ENCODE measurements at regions not wholly inside any gene's neighbourhood (a gene's known extent, or its start where the extent isn't known, plus 50 kb on each side); places are given as distances from the start of the nearest gene placed in this dataset.

DNA sequence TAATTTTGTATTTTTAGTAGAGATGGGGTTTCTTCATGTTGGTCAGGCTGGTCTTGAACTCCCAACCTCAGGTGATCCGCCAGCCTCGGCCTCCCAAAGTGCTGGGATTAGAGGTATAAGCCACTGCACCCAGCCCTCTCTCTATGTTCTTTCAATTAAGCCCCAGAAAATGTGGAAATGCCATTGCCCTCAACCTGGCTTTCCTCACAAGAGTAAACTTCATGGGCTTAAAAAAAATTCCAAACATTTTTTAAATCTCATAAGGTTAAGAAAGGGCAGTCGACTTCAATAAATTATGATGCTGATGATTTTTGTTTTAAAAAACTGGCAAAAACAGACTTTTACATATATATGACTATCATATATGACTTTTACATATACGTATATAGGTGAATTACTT is 107.6 kb downstream of the TES start:
- H3K4me3 Mint-ChIP-seq, result no peak overlapping the region

DNA sequence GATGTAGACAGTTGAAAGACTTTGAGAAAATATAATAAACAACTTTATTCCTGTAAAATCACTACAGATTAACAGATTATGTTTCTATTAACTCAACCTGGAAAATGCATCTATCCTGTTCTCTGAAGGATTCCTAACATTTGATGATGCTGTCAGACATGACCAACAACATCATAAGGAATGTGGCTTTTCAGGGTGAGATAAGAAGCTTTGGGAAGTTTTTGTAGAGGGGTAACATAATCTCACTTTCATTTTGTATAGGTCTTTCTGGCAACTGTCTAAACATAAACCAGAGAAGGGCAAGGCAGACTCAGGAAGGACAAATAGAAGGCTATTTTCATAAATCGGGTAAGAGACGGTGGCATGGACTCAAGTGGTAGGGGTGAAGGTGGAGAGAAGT is 112.2 kb downstream of the TES start:
- Mint-ChIP-seq H3K27ac (no peak overlapping the region), H3K9me3 (no peaks in the 10 kb centered on the region), H3K4me1 (peaks cover 2 to 6% (median 4%) of the 10 kb centered on the region in 3 donors), H3K27me3 (peaks cover 5 to 12% of the 10 kb centered on the region in 2 donors), H3K36me3 (no peaks in the 10 kb centered on the region), H3K4me3 (no peak overlapping the region)
- no peak overlapping the region for H3K4me3 ChIP-seq (ENCODE audit: control insufficient read depth in 1 of 2, extremely low read depth in 1 of 2, low read length in 1 of 2)
- DNase-seq (no peak), ATAC-seq (replicated peaks in 1 of 4) (no peak)
- 87% methylated on average over 2 of the region's 2 CpGs for WGBS (ENCODE audit: insufficient coverage)
- H3K36me3 ChIP-seq (ENCODE audit: control insufficient read depth in 2 of 2, extremely low read depth in 1 of 2, insufficient read depth in 1 of 2, low read length in 1 of 2), result no peaks in the 10 kb centered on the region
- CTCF ChIA-PET, result interaction anchor here in 1 of 2 donors (0.8 kb wide), 1 partner anchor 11 kb away, joined by 3 read pairs; no protein-coding TSS in a partner anchor
- no peaks in the 10 kb centered on the region for H3K9me3 ChIP-seq
- no peak overlapping the region for H3K27ac ChIP-seq (ENCODE audit: low read length)
- POLR2A ChIA-PET, result no interaction called here
- no peaks in the 10 kb centered on the region for H3K27me3 ChIP-seq (replicated peaks in 1 of 2; ENCODE audit: control insufficient read depth in 2 of 2, extremely low read depth in 1 of 2, insufficient read depth in 2 of 2, low read length in 1 of 2)
- no peaks in the 10 kb centered on the region for H3K4me1 ChIP-seq (ENCODE audit: control insufficient read depth in 1 of 2, extremely low read depth in 1 of 2, insufficient read depth in 2 of 2, low read length in 2 of 2)

More for the DNA sequence above, 107.6 kb downstream of the TES start:
- Histone ChIP-seq H3K4me1 (ENCODE audit: control insufficient read depth in 1 of 2, extremely low read depth in 1 of 2, insufficient read depth in 2 of 2, low read length in 2 of 2) (no peaks in the 10 kb centered on the region), H3K4me3 (ENCODE audit: control insufficient read depth in 1 of 2, extremely low read depth in 1 of 2, low read length in 1 of 2) (no peak overlapping the region), H3K27me3 (replicated peaks in 1 of 2; ENCODE audit: control insufficient read depth in 2 of 2, extremely low read depth in 1 of 2, insufficient read depth in 2 of 2, low read length in 1 of 2) (peaks cover 0 to 4% of the 10 kb centered on the region in 2 experiments), H3K27ac (ENCODE audit: low read length) (no peak overlapping the region), H3K9me3 (no peaks in the 10 kb centered on the region), H3K36me3 (ENCODE audit: control insufficient read depth in 2 of 2, extremely low read depth in 1 of 2, insufficient read depth in 1 of 2, low read length in 1 of 2) (no peaks in the 10 kb centered on the region)
- no peak for DNase-seq
- Mint-ChIP-seq H3K9me3 (no peaks in the 10 kb centered on the region), H3K4me1 (peaks cover 0 to 6% (median 0%) of the 10 kb centered on the region in 3 donors), H3K27ac (no peak overlapping the region), H3K27me3 (peaks cover 13 to 23% of the 10 kb centered on the region in 2 donors), H3K36me3 (no peaks in the 10 kb centered on the region)
- CTCF ChIA-PET, result no interaction called here
- POLR2A ChIA-PET, result no interaction called here
- no peak for ATAC-seq (replicated peaks in 1 of 4)
- WGBS (ENCODE audit: insufficient coverage), result 100% methylated on average over 1 of the region's 4 CpGs

DNA sequence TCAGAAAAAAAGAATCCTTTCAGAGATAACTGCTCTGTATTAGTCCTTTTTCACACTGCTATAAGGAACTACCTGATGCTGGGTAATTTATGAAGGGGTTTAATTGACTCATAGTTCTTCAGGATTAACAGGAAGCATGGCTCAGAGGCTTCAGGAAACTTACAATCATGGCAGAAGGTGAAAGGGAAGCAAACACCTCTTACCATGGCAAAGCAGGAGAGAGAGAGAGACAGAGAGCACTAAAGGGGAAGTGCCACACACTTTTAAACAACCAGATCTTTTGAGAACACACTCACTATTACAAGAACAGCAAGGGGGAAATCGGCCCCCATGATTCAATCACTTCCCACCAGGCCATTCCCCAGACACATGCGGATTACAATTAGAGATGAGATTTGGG is 114.2 kb downstream of the TES start:
- no peak overlapping the region for H3K27ac Mint-ChIP-seq
- POLR2A ChIA-PET, result no interaction called here
- H3K4me3 ChIP-seq (ENCODE audit: control insufficient read depth in 1 of 2, extremely low read depth in 1 of 2, low read length in 1 of 2), result no peak overlapping the region
- H3K27me3 Mint-ChIP-seq, result peaks cover 2 to 9% of the 10 kb centered on the region in 2 donors
- H3K4me1 Mint-ChIP-seq, result peaks cover 2 to 6% (median 4%) of the 10 kb centered on the region in 3 donors
- H3K9me3 ChIP-seq, result no peaks in the 10 kb centered on the region
- no peaks in the 10 kb centered on the region for H3K36me3 Mint-ChIP-seq
- no peaks in the 10 kb centered on the region for H3K9me3 Mint-ChIP-seq
- no peak overlapping the region for H3K27ac ChIP-seq (ENCODE audit: low read length)
- H3K4me3 Mint-ChIP-seq, result no peak overlapping the region
- H3K4me1 ChIP-seq (ENCODE audit: control insufficient read depth in 1 of 2, extremely low read depth in 1 of 2, insufficient read depth in 2 of 2, low read length in 2 of 2), result no peaks in the 10 kb centered on the region
- CTCF ChIA-PET, result no interaction called here
- WGBS (ENCODE audit: insufficient coverage), result no CpG with 5 or more reads among the region's 2 CpGs
- DNase-seq, result no peak
- no peaks in the 10 kb centered on the region for H3K27me3 ChIP-seq (replicated peaks in 1 of 2; ENCODE audit: control insufficient read depth in 2 of 2, extremely low read depth in 1 of 2, insufficient read depth in 2 of 2, low read length in 1 of 2)
- no peak for ATAC-seq (replicated peaks in 1 of 4)
- no peaks in the 10 kb centered on the region for H3K36me3 ChIP-seq (ENCODE audit: control insufficient read depth in 2 of 2, extremely low read depth in 1 of 2, insufficient read depth in 1 of 2, low read length in 1 of 2)

DNA sequence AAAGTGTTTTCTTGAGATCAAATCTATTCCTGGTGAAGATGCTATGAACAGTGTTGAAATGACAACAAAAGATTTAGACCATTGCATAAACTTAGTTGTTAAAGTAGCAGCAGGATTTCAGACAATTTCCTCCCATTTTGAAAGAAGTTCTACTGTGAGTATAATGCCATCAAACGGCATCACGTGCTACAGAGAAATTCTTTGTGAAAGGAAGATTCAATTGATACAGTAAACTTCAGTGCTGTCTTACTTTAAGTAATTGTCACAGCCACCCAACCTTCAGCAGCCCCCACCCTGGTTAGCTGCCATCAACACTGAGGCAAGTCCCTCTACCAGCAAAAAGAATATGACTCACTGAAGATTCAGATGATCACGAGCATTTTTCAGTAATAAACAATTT is 115.2 kb downstream of the TES start:
- Histone ChIP-seq H3K27me3 (replicated peaks in 1 of 2; ENCODE audit: control insufficient read depth in 2 of 2, extremely low read depth in 1 of 2, insufficient read depth in 2 of 2, low read length in 1 of 2) (no peaks in the 10 kb centered on the region), H3K27ac (ENCODE audit: low read length) (no peak overlapping the region), H3K4me1 (ENCODE audit: control insufficient read depth in 1 of 2, extremely low read depth in 1 of 2, insufficient read depth in 2 of 2, low read length in 2 of 2) (no peaks in the 10 kb centered on the region), H3K36me3 (ENCODE audit: control insufficient read depth in 2 of 2, extremely low read depth in 1 of 2, insufficient read depth in 1 of 2, low read length in 1 of 2) (no peaks in the 10 kb centered on the region), H3K9me3 (no peaks in the 10 kb centered on the region), H3K4me3 (ENCODE audit: control insufficient read depth in 1 of 2, extremely low read depth in 1 of 2, low read length in 1 of 2) (no peak overlapping the region)
- no peaks in the 10 kb centered on the region for H3K36me3 Mint-ChIP-seq
- ChIA-PET POLR2A (no interaction called here), CTCF (no interaction called here)
- H3K27me3 Mint-ChIP-seq, result peaks cover 0 to 9% of the 10 kb centered on the region in 2 donors
- DNase-seq, result no peak
- no peak for ATAC-seq (replicated peaks in 1 of 4)
- WGBS (ENCODE audit: insufficient coverage), result no CpG with 5 or more reads among the region's 3 CpGs
- H3K4me1 Mint-ChIP-seq, result peaks cover 2 to 6% (median 4%) of the 10 kb centered on the region in 3 donors
- no peaks in the 10 kb centered on the region for H3K9me3 Mint-ChIP-seq
- H3K4me3 Mint-ChIP-seq, result no peak overlapping the region
- H3K27ac Mint-ChIP-seq, result no peak overlapping the region

DNA sequence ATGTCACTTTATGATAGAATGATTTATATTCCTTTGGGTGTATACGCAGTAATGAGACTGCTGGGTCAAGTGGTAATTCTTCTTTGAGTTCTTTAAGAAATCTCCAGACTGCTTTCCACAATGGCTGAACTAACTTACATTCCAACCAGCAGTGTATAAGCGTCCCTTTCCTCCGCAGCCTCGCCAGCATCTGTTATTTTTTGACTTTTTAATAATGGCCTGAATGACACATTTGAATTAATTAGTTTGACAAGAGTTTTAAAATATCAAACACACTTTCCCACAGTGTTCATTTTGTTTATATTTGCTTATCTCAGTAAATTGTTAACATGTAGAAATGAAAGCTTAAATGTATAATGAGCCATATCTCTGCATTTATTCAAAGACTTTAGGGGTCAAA is 116.8 kb downstream of the TES start:
- Histone ChIP-seq H3K27ac (ENCODE audit: low read length) (no peak overlapping the region), H3K27me3 (replicated peaks in 1 of 2; ENCODE audit: control insufficient read depth in 2 of 2, extremely low read depth in 1 of 2, insufficient read depth in 2 of 2, low read length in 1 of 2) (no peaks in the 10 kb centered on the region), H3K4me3 (ENCODE audit: control insufficient read depth in 1 of 2, extremely low read depth in 1 of 2, low read length in 1 of 2) (no peak overlapping the region), H3K36me3 (ENCODE audit: control insufficient read depth in 2 of 2, extremely low read depth in 1 of 2, insufficient read depth in 1 of 2, low read length in 1 of 2) (no peaks in the 10 kb centered on the region), H3K9me3 (no peaks in the 10 kb centered on the region), H3K4me1 (ENCODE audit: control insufficient read depth in 1 of 2, extremely low read depth in 1 of 2, insufficient read depth in 2 of 2, low read length in 2 of 2) (no peaks in the 10 kb centered on the region)
- no CpG with 5 or more reads among the region's 4 CpGs for WGBS (ENCODE audit: insufficient coverage)
- peaks cover 2 to 9% of the 10 kb centered on the region in 2 donors for H3K27me3 Mint-ChIP-seq
- H3K4me3 Mint-ChIP-seq, result no peak overlapping the region
- ATAC-seq (replicated peaks in 1 of 4) (no peak), DNase-seq (no peak)
- ChIA-PET POLR2A (no interaction called here), CTCF (no interaction called here)
- peaks cover 2 to 6% (median 4%) of the 10 kb centered on the region in 3 donors for H3K4me1 Mint-ChIP-seq
- no peaks in the 10 kb centered on the region for H3K9me3 Mint-ChIP-seq
- H3K27ac Mint-ChIP-seq, result no peak overlapping the region
- no peaks in the 10 kb centered on the region for H3K36me3 Mint-ChIP-seq

DNA sequence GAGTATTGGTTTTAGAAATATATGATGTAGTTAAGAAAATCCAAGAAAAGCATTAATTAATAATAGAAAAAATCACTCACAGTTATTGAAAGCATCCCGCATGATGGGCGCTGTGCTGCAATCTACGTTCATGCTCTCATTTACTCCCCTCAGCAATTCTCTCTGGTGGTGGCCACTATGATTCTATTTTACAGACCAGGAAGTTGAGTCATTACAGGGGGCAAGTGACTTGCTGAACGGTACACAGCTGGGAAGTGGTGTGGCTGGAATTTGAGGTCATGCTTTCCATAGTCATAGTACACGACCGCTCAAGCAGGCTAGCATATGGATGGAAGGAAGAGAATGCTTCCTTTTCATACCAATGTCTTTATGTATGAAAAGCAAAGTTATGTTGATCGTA is 117.4 kb downstream of the TES start:
- H3K4me1 Mint-ChIP-seq, result peaks cover 2 to 4% (median 2%) of the 10 kb centered on the region in 3 donors
- no peaks in the 10 kb centered on the region for H3K9me3 Mint-ChIP-seq
- no peaks in the 10 kb centered on the region for H3K9me3 ChIP-seq
- POLR2A ChIA-PET, result no interaction called here
- no peaks in the 10 kb centered on the region for H3K36me3 ChIP-seq (ENCODE audit: control insufficient read depth in 2 of 2, extremely low read depth in 1 of 2, insufficient read depth in 1 of 2, low read length in 1 of 2)
- WGBS (ENCODE audit: insufficient coverage), result no CpG with 5 or more reads among the region's 7 CpGs
- no peak overlapping the region for H3K4me3 Mint-ChIP-seq
- H3K27me3 ChIP-seq (replicated peaks in 1 of 2; ENCODE audit: control insufficient read depth in 2 of 2, extremely low read depth in 1 of 2, insufficient read depth in 2 of 2, low read length in 1 of 2), result no peaks in the 10 kb centered on the region
- no peaks in the 10 kb centered on the region for H3K4me1 ChIP-seq (ENCODE audit: control insufficient read depth in 1 of 2, extremely low read depth in 1 of 2, insufficient read depth in 2 of 2, low read length in 2 of 2)
- H3K27me3 Mint-ChIP-seq, result peaks cover 2 to 9% of the 10 kb centered on the region in 2 donors
- CTCF ChIA-PET, result no interaction called here
- no peak overlapping the region for H3K27ac Mint-ChIP-seq
- no peaks in the 10 kb centered on the region for H3K36me3 Mint-ChIP-seq
- ATAC-seq (replicated peaks in 1 of 4) (no peak), DNase-seq (no peak)
- no peak overlapping the region for H3K4me3 ChIP-seq (ENCODE audit: control insufficient read depth in 1 of 2, extremely low read depth in 1 of 2, low read length in 1 of 2)
- no peak overlapping the region for H3K27ac ChIP-seq (ENCODE audit: low read length)

DNA sequence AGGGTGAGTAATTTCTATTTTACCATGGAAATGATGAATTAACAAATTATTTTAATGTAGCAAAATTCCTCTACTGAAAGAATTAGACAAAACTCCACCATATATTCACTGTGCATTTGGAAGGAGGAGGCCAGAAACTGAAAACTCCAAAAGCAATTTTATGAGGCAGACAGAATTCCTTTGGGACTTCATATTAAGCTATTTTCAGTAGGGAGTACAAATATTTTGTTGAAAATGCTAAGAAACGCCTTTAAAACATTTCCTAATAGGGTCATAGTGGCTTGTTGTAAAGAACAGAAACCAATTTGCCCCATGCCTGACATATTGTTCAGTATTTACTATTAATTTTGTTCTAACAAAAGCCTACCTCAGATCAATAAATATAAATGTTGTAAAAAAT is 117.8 kb downstream of the TES start:
- WGBS (ENCODE audit: insufficient coverage), result no CpG with 5 or more reads among the region's 1 CpG

More for the DNA sequence above, 117.8 kb downstream of the TES start:
- ATAC-seq (replicated peaks in 1 of 4) (no peak), DNase-seq (no peak)
- peaks cover 2 to 12% of the 10 kb centered on the region in 2 donors for H3K27me3 Mint-ChIP-seq
- H3K36me3 Mint-ChIP-seq, result no peaks in the 10 kb centered on the region
- Histone ChIP-seq H3K27me3 (replicated peaks in 1 of 2; ENCODE audit: control insufficient read depth in 2 of 2, extremely low read depth in 1 of 2, insufficient read depth in 2 of 2, low read length in 1 of 2) (no peaks in the 10 kb centered on the region), H3K4me3 (ENCODE audit: control insufficient read depth in 1 of 2, extremely low read depth in 1 of 2, low read length in 1 of 2) (no peak overlapping the region), H3K4me1 (ENCODE audit: control insufficient read depth in 1 of 2, extremely low read depth in 1 of 2, insufficient read depth in 2 of 2, low read length in 2 of 2) (no peaks in the 10 kb centered on the region), H3K9me3 (no peaks in the 10 kb centered on the region), H3K36me3 (ENCODE audit: control insufficient read depth in 2 of 2, extremely low read depth in 1 of 2, insufficient read depth in 1 of 2, low read length in 1 of 2) (no peaks in the 10 kb centered on the region), H3K27ac (ENCODE audit: low read length) (no peak overlapping the region)
- H3K4me1 Mint-ChIP-seq, result peaks cover 0 to 4% (median 2%) of the 10 kb centered on the region in 3 donors
- ChIA-PET POLR2A (no interaction called here), CTCF (no interaction called here)
- no peak overlapping the region for H3K4me3 Mint-ChIP-seq
- no peak overlapping the region for H3K27ac Mint-ChIP-seq
- H3K9me3 Mint-ChIP-seq, result no peaks in the 10 kb centered on the region
